GM21515 (cell line): ENCODE measurements at regions not wholly inside any gene's neighbourhood (a gene's known extent, or its start where the extent isn't known, plus 50 kb on each side); places are given as distances from the start of the nearest gene placed in this dataset.
A peak's percentile ranks its signal among the peaks of the same experiment; 100 is the strongest.

ENCODE experiments used
- ATAC-seq: cut with Tn5 transposase; IDR thresholded peaks from one replicate; pipeline ENCODE4 v1.9.1; 2021; ENCODE audit not compliant: unreplicated experiment

DNA sequence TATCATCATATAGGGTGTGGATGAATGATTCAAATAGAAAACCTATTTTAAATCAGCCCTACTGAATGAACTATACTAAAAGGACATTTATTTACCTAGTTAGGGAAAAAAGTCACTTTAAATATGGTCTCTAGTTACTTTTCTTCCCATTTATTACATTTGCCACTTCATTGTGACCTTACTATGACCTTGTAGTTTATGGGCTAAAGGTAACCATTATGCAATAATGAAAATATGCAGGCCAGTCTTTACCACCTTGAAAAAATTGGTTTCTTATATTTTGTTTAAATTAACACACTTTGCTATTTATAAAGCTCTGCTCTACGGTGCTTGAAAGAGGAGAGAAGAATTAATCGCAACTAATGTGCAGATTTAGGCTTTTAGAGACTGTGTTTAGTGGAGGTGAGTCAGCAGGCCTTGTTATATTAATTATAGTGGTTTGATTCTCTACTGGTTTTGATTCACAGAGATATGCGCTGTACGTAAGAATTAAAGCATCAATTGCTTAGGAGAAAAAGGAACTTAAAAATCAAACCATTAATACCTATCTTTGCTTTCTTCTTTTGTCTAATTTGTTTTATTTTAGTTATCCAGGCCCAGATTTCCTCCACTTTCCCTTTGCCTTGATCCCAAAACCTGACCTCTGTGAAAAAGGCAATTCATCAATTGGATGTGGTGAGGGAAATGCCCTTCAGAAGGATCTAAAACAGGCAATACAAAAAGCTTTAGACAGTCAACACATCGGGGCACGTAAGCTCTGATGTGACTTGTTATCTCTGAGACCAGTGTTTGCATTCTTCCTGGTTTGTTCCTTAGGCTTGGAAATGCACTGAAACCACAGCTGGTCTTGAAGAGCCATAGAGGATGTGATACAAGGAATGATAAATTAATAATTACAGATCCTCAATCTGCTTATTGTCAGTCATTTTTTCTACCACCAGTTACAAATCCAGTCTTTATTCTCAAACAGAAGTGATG is 141.2 kb upstream of the HDAC9 start:
- ATAC-seq, result no peak

DNA sequence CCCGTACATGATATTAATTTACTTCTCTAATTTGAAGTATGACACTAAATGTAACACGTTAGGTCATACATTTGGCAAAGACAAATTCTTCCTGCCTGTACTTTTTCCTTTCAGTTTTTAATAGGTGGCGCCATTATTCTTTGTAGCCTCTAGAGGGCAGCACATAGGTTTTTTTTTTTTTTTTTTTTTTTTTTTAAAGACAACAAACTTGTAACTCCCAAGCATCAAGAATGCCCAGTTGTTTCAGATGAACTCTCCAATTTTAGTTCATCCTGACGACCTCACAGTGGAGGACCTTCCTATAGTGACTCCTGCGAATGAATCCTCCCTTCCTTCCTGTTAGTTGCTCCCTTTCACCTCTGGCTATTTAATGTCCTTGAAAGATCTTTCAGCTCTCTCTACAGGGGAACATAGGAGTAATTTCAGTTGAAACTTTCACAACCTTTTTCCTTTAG is 139.3 kb upstream of the HDAC9 start:
- no peak for ATAC-seq

DNA sequence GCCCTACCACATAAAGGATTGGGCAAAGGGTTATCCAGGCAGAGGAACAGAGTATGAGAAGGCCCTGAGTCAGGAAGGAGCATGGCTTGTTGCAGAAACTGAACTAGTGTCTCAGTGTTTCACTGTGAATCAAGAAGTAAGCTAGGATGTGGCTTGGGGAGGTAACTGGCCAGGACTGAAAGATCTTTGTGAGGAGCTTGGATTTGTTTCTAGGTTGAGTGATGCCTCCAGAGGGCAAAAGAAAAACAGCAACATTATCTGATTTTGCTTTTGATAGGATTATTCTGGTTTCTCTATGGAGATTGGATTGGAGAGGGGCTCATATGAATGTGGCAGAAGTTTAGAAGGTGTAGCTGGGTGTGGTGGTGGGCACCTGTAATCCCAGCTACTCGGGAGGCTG is 137.9 kb upstream of the HDAC9 start:
- no peak for ATAC-seq

DNA sequence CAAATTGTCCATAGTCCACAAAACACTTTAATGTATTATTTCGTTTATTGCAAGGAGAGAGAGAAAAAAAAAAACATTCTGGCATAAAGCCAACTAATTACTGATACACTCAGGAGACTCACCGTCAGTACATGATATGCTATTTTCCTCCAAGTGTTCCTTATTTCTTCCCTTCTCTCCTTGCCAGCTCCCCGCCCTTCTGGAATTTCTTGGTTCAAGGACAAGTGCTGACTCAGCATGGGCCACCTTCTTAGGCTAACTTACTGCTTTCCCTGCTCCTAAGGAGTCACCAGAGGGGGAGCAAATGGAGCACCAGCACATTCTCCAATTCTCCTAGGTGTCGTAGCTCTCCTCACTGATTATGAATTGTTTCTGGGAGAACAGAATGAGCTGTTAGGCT is 133.8 kb upstream of the HDAC9 start:
- no peak for ATAC-seq

DNA sequence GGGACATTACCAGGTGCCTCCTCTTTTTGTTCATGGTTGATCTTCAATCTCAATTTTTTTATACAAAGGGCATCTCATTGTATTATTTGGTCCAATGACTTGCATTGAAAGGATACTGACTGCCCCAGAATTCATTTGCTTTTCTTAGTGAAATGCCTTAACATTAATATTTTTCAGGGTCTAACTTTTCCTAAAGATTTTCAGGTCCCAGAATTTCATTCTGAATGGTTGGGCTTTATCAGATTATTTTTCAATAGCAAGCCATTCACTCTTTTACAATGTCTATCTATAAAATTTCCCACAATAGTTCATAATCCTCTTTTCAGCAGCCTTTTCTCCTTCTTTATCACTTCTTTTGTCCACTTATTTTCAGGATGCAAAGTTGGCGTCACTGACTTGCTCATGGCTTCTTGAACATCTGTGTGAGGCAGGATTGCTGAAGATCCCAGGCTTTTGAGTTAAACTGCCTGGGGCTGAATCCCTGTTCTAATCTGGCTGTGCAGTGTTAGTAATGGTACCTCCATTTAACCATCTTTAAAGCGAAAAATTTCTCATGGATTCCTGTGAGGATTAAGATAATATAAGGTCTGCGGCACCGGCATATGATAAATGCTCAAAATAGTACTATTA is 131.7 kb upstream of the HDAC9 start:
- ATAC-seq, result no peak

DNA sequence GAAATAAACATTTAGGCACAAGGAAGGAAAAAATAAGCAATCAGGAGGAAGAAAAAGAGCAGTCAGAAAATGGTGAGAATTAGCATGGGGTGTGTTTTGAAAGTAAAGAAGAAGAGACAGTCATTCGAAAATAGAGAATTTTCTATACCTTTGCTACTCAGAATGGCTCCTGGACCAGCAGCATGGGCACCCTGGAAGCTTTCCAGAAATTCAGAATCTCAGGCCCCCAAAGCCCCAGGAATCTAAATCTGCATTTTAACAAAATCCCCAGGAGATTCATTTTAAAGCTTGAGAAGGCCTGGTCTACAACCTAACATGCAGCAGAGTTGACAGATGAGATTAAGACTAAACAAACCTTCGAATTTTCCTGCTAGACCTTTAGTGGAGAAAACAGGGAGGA is 131.2 kb upstream of the HDAC9 start:
- ATAC-seq, result no peak

DNA sequence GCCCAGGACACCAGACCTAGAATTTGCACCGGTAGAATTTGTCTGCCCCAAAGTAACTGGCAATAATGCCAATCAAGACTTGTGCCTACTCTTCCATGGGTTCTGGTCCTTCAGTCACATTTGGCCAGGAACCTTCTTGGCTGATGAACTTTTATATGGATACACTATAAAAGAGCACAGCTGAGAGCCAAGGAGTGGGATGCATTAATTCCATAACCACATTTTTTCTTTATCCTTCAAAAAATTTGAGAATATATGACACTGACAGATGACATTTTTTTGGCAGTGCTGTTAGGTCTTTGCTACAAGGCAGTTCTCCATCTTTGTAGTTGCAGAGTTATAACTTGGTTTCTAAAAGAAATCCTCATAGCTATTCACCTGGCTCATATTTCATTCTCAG is 129.2 kb upstream of the HDAC9 start:
- no peak for ATAC-seq

DNA sequence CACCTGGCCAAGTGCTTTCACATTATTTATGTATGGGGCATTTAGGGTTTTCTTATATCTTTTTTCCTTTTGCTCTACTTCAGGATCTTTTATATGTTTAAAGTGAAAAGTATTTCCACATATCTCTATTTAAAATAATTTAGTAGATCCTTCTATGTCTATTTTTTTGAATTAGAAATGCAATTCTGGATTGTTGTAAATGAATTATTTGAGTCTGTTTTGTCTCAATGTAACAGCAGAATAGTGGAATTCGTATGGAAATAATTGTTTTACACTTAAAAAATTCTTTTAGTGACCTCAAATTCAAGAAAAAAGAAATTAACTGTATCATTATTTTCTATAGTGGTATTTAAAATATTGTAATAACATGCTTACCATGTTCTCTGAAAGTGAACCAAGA is 126.5 kb upstream of the HDAC9 start:
- ATAC-seq, result no peak

DNA sequence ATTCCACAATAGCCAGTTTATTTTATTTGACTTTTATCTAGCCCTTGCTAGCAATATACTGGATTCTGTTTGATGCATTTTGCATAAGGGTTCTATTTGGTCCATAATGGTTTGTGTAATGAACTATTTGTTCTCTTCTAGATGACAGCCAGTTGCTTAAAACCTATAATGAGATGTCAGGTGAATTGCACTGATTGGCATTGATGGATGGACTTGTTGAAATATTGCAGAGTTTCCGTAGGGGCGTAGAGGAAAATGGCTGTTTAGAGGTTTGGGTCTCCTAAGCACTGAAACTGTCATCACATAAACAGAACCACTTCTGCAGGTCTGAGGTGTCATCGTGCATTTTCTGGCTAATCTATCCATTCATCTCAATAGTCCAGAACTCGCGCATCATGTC is 124.9 kb upstream of the HDAC9 start:
- no peak for ATAC-seq

DNA sequence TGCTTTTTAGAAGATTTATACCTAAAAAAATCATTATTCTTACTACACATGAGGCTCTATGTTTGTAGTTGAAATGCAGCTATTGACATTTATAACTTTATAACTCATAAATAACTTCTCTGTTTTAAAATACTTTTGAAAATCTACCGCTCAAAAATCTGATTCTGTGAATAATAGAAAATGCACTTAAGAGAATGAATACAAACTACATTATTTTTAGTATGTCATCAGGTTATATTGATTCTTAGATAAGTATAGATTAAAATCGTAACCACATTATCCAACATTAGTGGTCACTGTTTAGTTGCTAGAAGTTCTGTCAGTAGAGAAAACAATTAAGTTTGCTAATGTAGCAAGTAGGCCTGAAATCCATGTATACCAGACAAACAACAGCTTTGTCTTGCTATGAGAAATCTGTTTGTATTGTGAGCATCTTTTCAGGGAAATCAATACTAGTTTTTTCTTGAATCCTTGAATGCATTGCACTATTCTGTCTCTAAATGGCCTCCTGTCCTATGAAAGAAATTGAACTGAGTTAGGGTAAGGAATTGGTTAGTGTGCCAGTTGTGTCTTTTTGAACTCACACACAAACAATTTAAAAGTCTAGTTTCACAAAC is 116.5 kb upstream of the HDAC9 start:
- ATAC-seq, result no peak

DNA sequence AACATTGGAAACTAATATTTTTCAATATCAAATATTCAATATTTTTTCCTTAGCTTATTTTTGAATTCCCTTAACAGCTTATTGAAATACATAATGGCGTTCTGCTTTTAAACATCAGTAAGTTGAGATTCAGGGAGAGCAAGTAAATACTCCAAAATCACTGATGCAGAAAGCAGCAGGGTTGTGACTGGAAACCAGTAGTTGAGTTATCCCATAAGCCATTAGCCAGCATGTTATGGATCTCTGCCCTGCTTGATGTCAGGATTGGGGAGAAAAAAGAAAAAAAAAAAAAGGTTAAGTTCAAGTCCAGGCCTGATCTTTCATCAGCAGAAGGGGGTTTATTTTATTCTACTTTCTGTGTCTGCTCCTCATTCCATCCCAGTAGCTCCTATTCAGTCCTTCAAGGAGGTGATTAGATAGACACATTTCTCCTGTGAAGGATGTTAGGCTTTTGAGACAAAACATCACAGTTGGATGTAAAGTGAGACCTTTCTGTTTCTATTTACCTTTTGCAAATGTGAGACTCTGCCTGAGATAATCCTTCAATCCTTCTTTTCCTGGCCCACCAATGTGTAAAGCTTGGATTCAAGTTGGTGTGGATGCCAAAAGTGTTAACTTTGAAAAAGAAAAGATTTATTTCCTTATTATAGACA is 110.9 kb upstream of the HDAC9 start:
- no peak for ATAC-seq

DNA sequence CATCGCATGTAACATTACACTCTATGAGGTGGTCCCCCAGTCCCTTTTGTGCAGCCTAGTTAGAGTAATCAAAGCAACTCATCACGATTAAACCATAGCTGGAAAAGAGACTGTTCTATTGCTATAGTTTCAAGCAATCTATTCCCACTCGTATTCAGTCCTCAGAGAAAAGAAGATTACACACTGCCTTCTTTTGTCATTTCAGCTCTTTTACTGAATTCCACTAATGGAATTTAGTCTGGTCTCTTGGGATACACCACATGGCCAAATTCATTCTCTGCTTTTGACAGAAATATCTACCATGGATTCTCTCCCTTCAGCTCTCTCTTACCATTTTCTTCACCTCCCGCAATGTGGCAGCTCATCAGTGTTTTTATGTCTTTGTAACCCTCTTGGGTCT is 108.9 kb upstream of the HDAC9 start:
- no peak for ATAC-seq

DNA sequence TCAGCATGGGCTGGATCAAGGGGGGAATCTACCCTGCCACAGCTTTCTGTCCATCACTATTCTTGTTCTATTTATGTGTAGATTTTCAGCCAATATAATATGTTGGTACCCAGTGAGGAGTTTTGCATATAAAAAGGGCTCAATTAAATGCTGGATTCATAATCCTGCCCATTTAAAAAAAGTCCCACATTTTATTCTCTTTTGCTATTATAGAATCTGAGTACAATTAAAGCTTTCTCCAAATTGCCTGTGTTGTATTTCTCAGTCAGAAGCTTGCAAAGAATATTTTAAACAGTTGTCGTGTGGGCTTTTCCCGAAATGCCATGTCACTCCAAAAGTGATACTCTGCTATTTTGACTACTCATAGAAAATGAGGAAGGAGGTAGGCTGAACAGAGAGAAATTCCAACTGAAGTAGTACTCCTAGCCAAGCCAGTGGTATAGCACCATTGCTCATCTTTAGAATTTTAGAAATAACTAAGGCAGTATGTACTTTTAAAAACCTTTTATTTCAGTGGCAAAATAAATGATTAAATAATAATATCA is 108.3 kb upstream of the HDAC9 start:
- ATAC-seq, result no peak

DNA sequence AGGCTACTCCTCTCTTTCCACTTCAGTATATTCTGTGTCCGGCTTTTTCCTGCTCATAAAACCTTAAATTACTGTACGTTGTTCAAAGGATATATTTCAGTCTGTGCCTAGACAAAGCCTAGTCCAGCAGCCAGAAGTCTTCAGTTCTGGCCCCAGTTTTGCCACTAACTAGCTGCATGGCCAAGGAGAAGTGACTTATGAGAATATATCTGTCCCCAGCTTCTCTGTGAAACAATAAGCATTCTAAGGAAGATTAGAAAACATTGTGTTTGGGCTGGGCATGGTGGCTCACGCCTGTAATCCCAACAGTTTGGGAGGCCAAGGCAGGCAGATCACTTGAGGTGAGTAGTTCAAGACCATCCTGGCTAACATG is 105.0 kb upstream of the HDAC9 start:
- peak; percentile 39 for ATAC-seq

DNA sequence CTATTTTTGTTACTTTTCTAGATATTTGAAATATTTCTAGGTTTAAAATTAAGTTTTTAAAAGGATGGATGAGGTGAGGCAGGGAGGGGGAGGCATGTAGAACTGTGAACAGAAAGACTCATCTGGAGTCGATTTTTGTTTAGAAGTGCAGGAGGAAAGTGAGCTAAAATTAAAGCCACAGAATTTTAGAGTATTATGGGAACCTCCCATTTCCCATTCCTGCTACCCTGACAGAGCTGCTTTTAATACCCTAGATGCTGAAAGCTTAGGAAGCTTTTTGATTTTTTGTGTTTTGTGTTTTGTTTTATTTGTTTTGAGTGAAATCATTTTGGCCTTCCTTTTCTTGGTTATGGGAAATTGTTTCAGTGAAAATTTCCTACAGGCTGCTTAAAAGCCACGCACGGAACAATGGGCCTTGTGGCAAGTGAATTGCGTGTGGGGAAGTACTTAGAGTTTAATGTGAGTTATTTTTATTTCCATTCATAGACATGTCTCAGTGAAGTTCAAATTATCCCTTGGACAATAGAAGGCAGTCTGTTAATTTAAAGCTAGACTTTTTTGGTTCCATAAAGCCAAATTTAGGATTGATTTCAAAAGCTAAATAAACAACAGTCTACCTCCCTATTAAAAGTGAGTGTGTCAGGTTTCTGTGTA is 102.0 kb upstream of the HDAC9 start:
- ATAC-seq, result no peak

DNA sequence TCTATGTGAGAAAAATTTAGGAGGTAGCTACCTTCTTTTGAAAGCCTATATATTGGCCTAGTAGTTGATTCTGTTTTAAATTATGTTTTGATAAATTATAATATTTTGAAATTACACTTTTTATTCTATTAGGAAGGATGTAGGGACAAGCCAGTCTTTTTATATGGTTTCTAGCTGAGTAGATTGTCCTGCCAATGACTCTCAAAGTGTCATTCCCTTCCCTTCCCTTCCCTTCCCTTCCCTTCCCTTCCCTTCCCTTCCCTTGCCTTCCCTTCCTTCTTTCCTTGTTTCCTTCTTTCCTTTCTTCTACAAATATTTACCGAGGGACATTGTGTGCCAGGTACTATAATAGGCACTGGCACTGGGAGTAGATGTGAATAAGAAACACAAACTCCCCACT is 99.7 kb upstream of the HDAC9 start:
- no peak for ATAC-seq

DNA sequence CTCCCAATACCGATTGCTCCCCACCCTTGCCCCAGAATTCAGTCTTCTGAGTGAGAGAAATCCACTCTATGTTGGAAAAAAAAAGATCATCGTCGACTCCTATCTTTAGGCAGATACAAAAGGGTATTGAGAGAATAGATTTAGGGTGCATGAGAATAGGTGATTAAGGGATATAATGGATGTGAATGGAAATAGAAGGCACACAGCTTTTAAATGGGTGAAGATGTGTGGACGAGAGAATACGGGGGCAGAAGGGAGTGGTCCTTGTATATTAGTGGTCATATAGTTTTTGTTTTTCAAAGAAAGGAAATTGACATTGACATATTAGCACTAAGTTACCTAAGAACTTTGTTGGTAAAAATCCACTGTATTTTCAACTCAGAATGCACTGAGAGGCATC is 98.6 kb upstream of the HDAC9 start:
- no peak for ATAC-seq

DNA sequence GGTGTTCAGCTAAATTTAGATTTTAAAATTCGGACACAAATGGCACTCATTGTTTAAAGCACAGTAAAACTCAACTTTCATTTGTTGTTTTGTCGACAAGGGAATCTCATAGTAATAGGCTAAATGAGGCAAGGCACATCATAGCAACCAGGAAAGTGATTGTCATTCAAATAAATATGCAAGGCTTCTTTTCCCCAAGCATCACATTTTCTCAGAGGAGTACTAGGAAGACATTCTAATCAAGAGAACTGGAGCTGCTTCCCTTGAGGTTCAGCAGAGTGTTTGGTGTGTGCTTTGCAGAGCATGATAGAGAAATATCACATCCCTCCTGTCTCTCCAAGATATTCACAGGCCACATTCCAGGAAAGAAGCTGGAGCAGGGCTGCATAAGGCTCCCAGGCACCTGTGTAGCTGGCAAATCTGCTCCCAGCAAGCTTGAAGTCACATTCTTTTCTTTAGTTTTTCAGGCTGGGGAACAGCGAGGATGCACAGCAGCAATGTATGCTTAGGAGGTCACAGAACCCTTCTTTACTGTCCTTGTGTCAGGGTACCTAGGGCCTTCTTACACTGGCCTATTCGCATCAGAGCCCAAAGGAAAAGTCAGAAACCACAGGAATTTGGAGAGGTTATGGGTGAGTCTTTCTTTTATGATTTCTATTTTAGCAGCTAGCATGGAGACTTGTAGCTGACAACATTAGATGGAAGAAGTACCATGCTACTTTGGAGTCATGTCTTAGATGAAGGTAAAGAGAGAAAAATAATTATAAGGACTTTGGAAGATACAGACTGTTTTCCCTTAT is 95.9 kb upstream of the HDAC9 start:
- ATAC-seq, result no peak

DNA sequence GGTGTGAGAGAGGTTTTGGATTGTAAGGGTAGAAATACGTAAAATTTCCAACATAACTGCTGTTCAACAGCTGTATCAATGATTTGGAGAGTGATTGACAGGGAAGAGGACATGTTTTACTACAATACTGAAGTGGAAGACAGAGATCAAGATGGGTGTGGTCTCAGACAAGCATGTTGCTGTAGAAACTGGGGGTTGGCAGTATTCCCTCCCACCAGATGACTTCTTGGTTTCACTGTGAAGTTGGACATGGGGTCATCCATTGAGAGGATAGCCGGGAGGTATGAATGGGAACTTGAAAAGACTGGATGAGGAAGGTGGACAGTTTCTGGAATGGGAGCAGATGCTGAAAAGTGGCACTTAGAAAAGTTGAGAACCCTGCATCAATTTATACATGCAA is 95.3 kb upstream of the HDAC9 start:
- no peak for ATAC-seq

DNA sequence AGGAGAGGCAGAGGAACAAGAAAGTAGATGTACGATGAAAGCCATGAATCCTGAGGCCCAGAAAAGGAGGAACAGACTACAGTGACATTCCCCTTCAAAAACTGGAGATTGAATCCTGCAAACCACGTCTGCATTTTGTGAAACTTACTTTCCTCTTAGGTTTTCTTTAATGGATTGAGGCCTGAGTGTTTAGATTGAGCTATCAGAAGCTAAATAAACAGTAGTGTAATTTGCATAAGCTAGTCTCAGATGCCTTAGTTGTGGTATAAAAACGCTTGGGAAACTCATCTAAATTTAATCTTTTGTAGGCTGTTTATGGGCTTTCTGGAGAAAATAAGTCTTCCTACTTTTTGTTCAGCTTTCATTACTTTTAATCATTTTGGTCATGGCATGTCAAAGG is 94.8 kb upstream of the HDAC9 start:
- no peak for ATAC-seq
